PFSK-1 (cell line): ENCODE measurements at regions not wholly inside any gene's neighbourhood (a gene's known extent, or its start where the extent isn't known, plus 50 kb on each side); places are given as distances from the start of the nearest gene placed in this dataset.

Experiments used
- FOXP2 ChIP-seq: optimal IDR thresholded peaks from 2 replicates; pipeline ENCODE3; 2011; ENCODE audit warnings: borderline replicate concordance, control low read depth, inconsistent platforms; ENCODE audit not compliant: insufficient read depth; ENCODE audit errors: extremely low read length, extremely low read depth
- POLR2AphosphoS5 ChIP-seq: IDR thresholded peaks from 2 replicates; pipeline ENCODE4 v1.6.1; 2012; ENCODE audit warnings: low read depth, mild to moderate bottlenecking, control low read depth, low read length, moderate library complexity
- SIN3A ChIP-seq: IDR thresholded peaks from 2 replicates; pipeline ENCODE4 v1.6.1; 2012; ENCODE audit warnings: mild to moderate bottlenecking, low read length, moderate library complexity, borderline replicate concordance; ENCODE audit not compliant: insufficient read depth
- TF ChIP-seq, protein P1 (sequence below), 2 experiments: IDR thresholded peaks; 2 replicates each; pipeline versions ENCODE4 v1.6.1 to v1.8.0; 2011 to 2012; ENCODE audit warnings: low read depth in 2 of 2, low read length in 2 of 2, control low read depth in 1 of 2, inconsistent platforms in 1 of 2, mild to moderate bottlenecking in 1 of 2, moderate library complexity in 1 of 2; ENCODE audit not compliant: insufficient read depth in 1 of 2

GRCh38 chr1:93765099-93765498, 83.5 kb upstream of the BCAR3 start:
- TF ChIP-seq, protein P1, sequence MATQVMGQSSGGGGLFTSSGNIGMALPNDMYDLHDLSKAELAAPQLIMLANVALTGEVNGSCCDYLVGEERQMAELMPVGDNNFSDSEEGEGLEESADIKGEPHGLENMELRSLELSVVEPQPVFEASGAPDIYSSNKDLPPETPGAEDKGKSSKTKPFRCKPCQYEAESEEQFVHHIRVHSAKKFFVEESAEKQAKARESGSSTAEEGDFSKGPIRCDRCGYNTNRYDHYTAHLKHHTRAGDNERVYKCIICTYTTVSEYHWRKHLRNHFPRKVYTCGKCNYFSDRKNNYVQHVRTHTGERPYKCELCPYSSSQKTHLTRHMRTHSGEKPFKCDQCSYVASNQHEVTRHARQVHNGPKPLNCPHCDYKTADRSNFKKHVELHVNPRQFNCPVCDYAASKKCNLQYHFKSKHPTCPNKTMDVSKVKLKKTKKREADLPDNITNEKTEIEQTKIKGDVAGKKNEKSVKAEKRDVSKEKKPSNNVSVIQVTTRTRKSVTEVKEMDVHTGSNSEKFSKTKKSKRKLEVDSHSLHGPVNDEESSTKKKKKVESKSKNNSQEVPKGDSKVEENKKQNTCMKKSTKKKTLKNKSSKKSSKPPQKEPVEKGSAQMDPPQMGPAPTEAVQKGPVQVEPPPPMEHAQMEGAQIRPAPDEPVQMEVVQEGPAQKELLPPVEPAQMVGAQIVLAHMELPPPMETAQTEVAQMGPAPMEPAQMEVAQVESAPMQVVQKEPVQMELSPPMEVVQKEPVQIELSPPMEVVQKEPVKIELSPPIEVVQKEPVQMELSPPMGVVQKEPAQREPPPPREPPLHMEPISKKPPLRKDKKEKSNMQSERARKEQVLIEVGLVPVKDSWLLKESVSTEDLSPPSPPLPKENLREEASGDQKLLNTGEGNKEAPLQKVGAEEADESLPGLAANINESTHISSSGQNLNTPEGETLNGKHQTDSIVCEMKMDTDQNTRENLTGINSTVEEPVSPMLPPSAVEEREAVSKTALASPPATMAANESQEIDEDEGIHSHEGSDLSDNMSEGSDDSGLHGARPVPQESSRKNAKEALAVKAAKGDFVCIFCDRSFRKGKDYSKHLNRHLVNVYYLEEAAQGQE (IDR thresholded peaks at IDR 0.05; ENCODE audit: insufficient read depth in 1 of 2, low read depth in 2 of 2, low read length in 2 of 2): no peak
- TF ChIP-seq POLR2AphosphoS5: no peak
- no peak for TF ChIP-seq FOXP2
- TF ChIP-seq SIN3A: no peak
